ENCODE measurements at regions not wholly inside any gene's neighbourhood (a gene's known extent, or its start where the extent isn't known, plus 50 kb on each side); places are given as distances from the start of the nearest gene placed in this dataset.
"Not testable (repeated sequence)": the region's sequence is repeated elsewhere in the genome, so short reads cannot be mapped to it uniquely, and the experiment has no call there.

GRCh38 chr18:59038295-59039039, 101.2 kb upstream of the SEC11C start:
- no peak for DNase-seq (ENCODE audit: low spot score)

DNA sequence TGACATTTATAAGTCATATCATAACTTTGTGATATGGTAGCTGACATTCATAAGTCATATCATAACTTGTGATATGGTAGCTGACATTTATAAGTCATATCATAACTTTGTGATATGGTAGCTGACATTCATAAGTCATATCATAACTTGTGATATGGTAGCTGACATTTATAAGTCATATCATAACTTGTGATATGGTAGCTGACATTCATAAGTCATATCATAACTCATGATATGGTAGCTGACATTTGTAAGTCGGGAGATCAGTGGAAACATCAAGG, 100.7 kb upstream of the SEC11C start:
- DNase-seq (ENCODE audit: low spot score): not testable (repeated sequence)

- DNase-seq (ENCODE audit: low spot score): no peak
Measured at GRCh38 chr18:59039449-59039848, 100.2 kb upstream of the SEC11C start.

DNA sequence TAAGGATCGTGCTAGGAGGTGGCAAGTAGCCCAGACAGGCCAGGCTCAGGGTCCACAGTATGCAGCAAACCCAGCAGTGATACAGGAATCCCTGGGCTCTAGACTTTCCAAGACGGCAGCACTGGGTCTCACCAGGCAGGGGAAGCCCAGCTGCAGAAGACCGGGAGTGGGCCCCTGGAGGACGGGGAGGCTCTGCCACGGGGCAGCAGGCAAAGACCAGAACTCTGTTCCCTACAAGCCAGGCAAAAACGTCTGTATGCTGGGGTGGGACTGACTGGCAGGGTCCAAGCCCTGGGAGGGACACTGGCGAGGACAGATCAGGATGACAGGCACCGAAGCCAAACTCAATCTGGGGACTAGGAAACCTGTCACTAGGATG, 98.9 kb upstream of the SEC11C start:
- DNase-seq (ENCODE audit: low spot score): no peak

GRCh38 chr18:59041296-59041695, 98.4 kb upstream of the SEC11C start:
- DNase-seq (ENCODE audit: low spot score): peak; percentile 54

DNA sequence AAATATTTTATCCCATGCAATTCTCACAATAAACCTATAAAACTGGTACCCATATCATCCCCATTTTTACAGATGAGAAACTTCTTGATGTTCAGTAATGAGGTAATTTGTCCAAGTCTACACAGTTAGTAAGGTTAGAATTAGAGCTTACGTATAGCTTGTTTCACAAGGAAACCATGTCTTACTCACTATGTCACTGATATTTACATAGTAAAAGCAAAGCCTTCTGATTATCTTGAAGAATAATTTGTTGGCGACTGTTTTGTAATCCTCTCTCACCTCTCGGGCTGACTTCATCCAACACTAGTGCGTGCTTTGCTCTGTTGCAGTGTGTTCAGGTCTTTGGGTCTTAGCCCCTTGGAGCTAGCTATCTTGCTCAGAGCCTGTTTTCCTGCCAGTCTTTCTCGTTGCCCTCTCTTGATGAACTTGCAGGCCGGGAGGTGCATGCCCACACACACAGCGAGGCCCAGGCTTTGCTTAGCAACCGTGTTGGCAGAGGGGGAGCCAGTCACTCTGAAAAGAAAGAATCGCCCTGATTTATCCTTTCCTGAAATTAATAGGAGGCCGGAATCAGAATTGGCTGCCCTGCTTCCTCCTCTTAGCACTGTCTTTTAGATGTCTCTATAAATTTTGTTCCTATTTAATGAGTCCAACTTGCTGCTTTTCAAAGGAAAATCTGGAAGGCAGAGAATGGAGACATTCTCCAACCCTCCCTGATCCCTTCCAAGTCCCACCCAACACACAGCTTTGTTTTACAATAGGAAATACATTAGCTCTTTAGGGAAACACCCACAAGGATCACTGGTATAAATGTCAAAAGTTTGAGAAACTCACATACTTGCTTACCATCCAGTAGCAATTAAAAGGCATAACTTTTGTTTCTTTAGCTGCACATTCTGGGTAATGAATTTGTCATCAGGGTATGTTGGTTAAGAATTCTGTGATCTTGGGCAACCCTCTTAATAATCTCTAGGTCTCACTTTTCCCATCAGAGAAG, 97.6 kb upstream of the SEC11C start:
- DNase-seq (ENCODE audit: low spot score): peak; percentile 57

GRCh38 chr18:59044855-59045254, 94.8 kb upstream of the SEC11C start:
- DNase-seq (ENCODE audit: low spot score): no peak

DNA sequence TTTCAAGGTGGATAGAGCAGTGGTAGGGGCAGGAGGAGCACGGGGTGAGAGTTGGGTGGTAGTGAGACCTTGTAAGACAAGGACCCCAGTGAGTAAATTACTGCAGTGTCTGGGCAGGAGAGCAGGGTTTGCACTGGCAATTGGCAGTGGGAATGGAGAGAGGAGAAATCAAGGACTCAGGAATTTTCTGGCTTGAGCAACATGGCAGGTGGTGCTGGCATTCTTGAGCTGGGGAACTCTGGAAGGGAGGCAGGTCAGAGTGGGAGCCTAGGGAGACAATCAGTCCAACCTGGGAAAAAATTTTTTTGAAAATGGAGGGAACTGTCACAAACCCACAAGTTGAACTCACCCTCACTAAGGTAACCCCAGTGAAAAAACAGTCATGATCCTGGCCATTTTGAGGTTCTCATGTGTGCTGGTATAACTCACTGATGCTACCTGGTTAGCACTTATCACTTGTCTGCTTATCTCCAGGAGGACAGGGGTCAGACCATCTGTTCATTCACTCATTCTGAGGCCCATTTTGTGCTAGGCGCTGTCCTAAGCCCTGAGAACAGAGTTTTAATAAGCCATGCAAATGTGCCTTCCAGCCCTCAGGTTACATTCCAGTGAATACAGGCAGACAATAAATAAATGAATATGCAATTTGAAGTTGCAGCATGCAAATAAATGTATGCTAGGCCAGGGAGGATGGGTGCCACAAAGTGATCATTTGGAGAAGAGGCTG, 92.2 kb upstream of the SEC11C start:
- DNase-seq (ENCODE audit: low spot score): peak; percentile 79

GRCh38 chr18:59048048-59048363, 91.7 kb upstream of the SEC11C start:
- no peak for DNase-seq (ENCODE audit: low spot score)

DNA sequence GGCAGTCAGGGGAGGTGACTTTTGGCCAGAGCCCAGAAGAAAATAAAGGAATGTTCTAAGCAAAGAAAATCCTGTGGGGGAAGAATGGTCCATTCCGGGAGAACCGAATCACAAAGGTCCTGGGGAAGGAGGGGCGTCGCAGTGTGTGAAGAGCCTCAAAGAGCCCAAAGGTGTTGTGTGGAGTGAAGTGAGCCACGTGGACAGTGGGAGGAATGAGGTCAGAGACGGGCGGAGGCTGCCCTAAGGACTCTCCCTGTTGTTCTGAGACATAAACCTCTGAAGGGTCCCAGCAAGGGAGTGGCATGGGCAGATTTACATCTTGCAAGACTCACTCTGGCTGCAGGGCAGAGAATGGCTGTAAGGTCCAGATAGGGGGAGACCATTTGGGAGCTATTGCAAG, 91.3 kb upstream of the SEC11C start:
- DNase-seq (ENCODE audit: low spot score): no peak

DNA sequence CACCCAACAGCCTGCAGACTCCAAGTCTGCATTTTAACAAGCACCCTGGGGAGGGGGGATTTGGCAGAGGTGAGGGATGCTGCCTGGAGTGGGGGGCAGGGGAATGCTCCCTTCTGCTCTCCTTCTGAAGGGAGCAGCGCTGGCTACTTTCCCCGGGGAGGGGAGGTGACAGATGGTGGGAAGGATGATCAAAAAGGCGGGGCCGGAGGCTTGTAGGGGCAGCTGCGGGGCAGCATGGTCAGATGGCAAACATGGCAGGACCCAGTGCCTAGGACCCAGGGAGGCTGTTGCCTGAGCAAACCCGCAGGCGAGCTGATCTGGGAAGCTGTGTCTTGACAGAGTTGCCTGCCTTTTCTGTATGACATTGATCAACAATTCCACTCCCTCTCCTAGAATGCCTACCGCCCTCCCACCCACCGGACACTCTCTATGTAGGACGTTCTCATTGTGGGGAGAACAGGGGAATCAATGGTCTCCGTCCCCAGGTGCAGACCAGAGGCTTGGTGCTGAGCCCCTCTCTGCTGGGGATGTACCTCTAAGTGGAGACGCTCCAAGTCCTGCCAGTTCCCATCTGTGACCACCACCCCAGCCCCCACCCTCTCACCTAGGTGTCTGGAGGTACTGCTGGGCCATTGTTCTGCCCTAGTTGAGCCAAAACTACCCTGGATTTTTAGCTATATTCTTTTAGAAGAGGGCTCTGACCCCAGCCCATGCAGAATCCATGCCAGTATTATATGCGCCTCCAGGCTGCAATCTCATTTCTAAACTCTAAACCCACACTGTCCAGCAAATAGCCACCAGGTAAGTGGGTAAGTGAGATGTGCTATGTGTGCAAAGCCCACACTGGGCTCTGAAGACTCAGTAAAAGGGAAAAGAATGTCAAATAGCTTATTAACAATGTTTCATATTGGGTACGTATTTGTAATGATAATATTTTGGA, 89.7 kb upstream of the SEC11C start:
- DNase-seq (ENCODE audit: low spot score): peak; percentile 92

GRCh38 chr18:59050661-59051057, 89.0 kb upstream of the SEC11C start:
- no peak for DNase-seq (ENCODE audit: low spot score)

DNA sequence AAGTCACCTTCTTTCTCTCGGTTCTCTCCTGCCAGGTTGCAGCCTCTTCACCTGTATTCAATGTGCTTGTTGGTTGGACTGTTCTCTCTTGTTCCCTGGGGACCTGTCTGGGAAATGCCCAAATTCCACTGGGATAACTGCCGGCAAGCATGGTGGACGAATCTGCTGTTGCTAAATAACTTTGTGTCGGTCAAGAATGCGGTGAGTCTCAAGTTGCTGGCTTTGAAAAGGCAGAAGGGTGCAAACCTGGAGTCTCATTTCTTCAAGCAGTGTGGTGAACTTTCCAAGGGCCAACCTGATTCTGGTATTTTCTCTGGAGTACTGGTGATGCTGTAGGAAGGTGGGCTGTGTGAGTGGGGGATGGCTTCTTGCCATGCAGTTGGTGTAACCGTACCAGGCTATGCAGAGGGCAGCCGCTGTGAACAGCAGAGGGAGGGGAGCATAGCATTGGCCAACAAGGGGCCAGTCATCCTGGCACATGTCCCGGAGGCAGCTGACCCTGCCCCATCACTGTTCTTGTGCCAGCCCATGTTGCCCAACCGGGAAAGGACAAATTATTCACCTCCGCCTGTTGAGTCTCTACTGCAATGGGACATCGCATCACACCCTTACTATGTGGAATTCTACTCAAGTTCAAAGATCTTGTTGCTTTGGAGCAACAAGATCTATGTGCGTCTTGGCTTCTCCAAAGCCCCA, 88.1 kb upstream of the SEC11C start:
- no peak for DNase-seq (ENCODE audit: low spot score)

GRCh38 chr18:59052965-59053820, 86.5 kb upstream of the SEC11C start:
- DNase-seq (ENCODE audit: low spot score): no peak

DNA sequence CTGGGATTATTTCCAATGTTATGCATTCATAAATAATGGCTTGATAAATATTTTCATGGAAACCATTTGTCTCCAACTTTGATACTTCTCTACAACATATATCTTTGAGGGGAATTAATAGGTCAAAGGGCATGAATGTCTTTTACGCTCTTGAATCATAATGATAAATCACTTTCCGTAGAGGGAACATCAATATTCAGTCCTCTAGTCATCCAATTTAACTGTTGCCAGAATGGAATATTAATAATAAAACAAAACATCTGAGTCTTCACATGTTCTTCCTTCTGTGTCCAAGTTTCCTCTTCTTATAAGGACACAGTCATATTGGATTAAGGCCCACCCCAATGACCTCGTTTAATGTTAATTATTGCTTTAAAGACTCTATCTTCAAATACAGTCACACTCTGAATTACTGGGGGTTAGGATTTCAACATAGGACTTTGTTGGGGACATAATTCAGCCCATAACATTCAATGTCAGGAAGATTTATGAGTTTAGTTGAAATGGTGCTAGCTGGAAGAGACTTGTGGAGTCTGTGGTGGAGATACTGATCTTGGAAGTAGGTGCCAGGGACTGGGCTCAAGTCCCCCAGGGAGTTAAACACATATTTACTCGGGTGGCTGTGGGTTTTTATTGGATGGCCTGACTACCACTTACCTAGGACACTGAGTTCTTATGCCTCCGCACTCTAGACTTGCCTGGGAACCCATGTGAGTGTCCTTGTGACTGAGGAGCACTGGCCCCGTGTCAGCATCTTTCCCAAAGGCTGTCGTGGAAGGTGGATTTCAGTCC, 85.0 kb upstream of the SEC11C start:
- DNase-seq (ENCODE audit: low spot score): no peak

DNA sequence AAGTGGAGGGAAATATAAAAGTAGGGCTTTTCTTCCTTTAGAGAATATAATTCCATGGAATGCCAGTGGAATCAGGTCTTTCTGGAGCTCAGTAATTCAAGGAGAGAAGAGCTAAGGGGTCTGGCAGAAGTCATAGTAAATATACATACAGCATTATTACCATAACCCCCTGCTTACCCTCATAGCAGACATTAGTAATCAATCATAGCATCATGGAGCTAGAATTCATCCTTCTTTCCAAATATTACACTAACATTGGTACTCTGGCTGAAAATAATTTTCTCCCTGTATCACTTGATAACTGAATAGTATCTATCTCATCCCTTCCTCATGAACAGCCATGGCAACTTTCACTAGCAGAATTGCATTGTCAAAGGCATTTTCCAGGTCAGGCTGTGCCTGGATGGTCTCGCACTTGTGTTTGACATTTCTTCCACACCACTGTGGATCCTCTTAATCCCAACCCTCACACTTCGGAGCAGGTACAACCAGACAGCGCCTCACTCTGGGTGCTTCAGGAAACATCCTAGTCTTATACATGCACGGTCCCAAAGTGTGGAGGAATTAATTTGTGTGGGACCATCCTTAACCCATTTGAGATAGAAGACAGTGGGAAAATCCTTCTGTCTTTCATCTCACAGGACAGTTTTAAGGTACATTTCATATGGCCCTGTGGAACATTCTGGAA, 84.2 kb upstream of the SEC11C start:
- DNase-seq (ENCODE audit: low spot score): no peak

DNA sequence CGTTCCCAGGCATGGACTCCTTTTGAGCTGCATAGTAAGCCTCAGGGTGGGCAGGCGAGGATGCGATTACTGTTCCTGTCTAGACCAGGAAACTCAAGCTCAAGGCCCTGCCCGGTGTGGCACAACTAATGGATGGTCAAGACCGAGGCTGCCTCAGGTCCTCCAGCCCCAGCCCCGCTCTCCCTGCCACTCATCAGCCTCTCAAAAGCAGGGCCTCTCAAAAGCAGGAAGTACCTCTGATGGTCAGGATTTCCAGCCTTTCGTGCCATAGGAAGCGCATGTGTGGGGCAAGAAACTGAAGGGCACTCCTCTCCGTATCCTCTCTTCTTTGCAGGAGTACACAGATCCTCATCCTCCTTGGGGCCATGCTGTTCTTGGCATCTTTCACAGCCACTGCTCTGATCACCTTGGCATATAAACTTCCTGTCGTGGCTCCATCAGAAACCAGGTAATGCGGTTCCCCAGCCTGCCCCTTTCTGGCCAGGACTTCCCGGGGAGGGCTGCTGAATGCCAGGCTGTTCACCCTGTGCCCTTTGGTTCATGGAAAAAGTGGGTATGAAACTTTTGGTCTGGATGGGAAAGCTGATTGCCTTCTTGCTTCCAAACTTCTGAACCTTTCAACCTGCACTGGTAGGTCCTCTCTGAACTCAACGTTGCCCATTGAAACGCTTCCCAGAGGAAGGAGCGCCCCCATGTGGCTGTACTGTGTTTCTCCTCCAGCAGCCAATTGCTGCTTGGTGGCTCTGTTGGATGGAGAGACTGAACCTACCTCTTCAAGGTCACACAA, 82.8 kb upstream of the SEC11C start:
- DNase-seq (ENCODE audit: low spot score): peak; percentile 48

GRCh38 chr18:59057493-59057795, 82.2 kb upstream of the SEC11C start:
- no peak for DNase-seq (ENCODE audit: low spot score)
